Loucy (cell line): ENCODE measurements at regions not wholly inside any gene's neighbourhood (a gene's known extent, or its start where the extent isn't known, plus 50 kb on each side); places are given as distances from the start of the nearest gene placed in this dataset.

Experiments used
- CTCF ChIP-seq: fragments of 200-600 bp; sonication (generic); conservative IDR thresholded peaks from 2 replicates; pipeline ENCODE4 v1.5.1; 2014; ENCODE audit warnings: mild to moderate bottlenecking, antibody characterized with exemption, low read length
- EZH2phosphoT487 ChIP-seq: fragments of 200-600 bp; IDR thresholded peaks from 2 replicates; pipeline ENCODE4 v1.6.1; 2018; ENCODE audit warnings: antibody characterized with exemption, mild to moderate bottlenecking, moderate library complexity, borderline replicate concordance

DNA sequence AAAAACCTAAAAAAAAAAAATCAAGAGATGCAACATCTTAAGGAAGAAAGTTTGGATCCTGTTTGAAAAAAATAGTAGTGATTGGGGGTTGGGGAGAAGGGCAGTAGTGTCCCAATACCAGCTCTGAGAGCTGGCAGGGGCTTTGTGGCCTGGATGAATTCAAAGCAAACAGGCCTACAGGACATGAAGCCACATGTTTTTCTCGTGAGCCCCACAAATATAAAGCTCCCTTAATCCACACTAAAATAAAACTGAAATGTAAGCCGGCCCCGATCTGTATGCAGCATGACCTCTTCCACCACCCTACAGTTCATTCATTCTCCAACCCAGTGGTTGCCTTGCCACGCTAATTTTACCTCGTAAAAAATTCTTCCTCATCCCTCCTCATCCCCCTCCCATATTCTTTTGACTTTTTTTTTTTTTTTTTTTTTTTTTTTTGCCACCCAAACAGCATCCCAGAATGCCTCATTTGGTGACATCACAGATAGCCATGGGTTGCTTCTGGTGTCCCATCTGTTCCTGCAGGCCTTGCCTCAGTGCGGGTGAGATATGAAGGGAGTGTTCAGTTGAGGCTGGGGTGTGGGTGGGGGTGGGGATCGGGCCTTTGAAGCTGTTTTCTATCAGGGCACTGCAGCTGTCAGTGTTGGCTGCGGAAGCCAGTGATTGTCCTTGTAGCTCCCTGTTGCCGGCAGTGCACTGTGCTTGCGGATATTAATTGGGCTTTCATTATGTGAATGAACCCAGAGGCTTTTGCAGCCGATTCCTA, 81.6 kb upstream of the NFIB start:
- no peak for TF ChIP-seq EZH2phosphoT487
- no peak for TF ChIP-seq CTCF
